Daoy (cell line): ENCODE measurements at regions not wholly inside any gene's neighbourhood (a gene's known extent, or its start where the extent isn't known, plus 50 kb on each side); places are given as distances from the start of the nearest gene placed in this dataset.

Source experiments
- DNase-seq: peaks from one replicate; pipeline ENCODE4 v3.0.0-alpha.2; 2015; ENCODE audit warnings: low read depth

DNA sequence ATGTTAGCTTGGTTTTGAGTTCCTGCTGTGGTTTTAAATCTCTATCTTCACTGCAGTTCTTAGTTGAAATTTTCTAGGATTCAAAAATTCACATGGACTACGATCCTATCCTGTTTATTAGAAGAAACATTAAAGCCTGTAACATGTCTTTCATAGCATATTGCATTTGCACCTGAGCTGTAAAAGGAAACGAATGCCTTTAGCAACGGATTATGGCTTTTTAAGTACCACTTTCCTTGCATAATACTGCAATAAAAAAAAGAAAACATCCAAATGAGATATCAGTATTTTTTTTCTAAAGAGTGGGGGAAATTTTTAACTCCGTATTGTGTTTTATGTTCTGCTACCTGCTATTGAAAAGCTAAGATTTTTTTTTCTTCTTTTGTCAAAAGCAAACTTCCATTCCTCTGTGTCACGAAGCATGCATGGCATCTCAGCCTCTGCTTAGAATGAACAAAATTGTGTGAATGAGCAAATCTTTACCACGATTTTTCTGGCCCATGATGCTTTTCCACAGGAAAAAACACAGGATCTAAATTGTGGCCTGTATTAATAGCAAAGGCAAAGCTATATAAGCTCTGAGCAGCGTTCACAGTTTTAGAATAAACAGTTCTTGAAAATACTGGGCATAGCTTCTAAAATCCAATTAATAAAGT, 110.0 kb upstream of the CDIN1 start:
- peak; percentile 37 for DNase-seq

DNA sequence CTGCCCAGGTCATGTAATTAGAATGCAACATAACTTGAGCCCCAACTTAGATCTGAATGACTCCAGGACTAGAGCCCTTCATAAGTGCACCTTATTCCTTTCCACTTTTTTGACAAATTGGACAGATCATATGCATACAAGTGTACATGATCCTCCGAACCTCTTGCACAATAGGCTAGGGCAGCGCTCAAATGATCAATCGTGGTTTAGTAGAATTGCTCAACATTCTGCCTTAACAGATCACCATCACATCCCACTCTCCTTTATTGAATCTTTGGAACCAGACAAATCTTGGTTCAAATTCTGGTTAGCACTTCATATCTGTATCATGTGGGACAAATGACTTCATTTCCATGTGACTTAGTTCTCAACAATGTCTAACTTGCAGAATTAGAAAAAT, 106.8 kb upstream of the CDIN1 start:
- no peak for DNase-seq

DNA sequence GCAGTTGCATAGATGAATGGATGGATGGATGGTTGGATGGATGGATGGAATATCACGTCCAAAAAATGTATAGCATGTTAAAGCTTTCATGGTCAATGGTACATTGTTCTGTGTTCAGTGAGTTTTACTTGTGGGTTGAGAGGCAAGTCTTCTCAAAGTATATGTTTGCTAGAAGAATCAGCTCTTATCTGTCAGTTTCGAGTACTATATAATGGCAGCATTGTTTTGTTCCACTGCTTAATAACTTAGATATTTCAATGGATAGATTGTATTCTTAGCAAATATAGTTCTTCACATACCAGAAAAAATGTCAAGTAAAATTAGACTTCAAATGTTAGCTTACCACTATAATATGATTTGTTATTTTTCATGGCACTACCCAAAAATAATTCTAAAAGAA, 100.9 kb upstream of the CDIN1 start:
- no peak for DNase-seq

DNA sequence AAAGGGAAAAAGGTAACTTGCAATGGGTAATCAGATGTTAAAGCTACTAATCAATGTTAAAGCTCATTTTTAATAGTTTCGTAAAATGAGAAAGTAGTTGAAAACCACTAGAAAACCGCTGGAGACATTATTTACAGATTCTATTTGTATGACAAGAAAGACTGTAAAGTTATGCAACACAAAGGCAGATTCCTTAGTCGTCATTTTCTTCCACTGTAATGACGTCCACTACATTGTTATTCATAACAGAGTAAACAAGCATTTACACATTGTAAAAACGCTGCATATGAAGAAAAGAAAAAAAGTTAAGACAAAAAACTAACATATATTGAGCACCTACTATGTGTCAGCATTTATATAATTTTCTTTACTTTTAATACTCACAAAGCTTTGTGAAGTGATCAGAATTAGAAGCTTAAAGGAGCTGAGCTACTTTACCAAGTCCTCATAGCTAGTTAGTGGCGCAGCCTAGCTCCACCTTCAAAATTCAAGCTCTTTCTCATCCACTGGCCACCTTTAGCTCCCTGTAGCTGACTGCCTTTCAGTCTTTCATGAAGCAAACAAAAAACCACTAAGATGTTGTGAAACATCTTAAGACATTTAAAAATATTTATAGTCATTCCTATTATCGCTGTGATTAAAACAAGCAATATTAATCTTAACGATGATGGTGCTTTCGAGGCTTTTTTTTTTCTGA, 100.1 kb upstream of the CDIN1 start:
- no peak for DNase-seq

DNA sequence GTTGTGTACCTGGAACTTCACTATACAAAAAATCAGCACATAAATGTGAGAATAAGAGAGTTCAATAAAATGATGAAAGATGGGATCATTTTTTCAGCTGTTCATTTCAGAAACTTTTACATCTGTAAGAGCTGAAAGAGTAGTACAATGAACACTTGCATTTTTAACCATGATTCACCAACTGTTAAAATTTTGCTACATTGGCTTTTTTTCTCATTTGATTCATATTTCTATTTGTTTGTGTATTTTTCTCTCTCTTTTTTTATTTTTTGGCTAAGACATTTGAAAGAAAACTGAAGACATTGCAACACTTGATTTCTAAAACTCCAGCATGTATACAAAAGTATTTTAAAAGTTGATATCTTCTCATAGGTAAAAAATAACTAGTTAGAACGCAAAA, 98.3 kb upstream of the CDIN1 start:
- DNase-seq = no peak

DNA sequence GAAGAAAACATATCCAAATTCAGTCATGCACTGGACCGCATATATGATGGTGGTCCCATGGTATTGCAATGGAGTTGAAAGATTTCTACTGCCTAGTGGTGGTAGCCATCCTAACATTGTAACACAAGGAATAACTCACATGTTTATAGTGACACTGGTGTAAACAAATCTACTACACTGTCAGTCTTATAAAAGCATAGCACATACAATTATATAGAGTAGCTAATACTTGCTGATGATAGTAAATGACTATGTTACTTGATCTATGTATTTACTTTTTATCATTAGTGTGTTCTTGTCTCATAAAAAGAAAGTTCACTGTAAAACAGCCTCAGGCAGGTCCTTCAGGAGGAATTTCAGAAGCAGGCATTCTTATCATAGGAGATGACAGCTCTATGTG, 96.0 kb upstream of the CDIN1 start:
- DNase-seq = no peak

DNA sequence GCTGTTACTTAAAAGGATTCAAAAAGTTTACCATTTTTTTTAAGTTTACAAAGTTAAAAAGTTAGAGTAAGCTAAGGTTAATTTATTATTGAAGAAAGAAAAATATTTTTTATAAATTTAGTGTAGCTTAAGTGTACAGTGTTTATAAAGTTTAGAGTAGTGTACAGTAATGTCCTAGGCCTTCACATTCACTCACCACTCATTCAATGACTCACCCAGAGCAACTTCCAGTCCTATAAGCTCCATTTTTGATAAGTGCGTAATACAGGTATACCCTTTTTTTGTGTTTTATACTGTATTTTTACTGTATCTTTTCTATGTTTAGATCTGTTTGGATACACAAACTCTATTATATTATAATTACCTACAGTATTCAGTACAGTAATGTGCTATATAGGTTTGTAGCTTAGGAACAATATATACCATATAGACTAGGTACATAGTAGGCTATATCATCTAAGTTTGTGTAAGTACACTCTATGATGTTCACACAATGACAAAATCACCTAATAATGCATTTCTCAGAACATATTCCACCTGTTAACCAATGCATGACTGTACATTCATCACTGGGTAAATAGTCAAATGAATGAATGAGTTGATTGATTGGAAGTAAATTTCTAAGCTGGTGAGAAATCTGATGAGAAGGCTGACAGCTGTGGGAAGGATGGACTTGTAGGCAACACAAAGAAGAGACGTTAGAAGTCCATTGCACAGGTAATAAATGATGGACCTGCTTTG, 95.2 kb upstream of the CDIN1 start:
- no peak for DNase-seq

DNA sequence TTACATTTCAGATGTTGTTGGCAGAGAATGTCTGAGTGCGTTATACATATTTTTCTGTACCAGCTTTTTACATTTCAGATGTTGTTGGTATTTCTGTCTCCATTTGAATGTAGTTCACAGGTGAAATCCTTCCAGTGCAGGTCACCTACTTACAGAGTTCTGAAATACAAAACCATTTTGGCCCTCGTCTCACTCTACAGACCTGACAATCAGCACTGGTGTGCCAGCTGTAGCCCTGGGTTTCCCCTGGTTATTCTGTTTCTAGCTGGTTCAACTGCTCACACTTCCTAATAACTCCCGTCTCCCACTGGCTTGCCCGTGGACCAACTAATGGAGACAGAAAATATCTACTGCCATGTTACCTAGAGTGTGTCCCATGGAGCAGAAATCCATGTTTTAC, 87.5 kb upstream of the CDIN1 start:
- DNase-seq = no peak

DNA sequence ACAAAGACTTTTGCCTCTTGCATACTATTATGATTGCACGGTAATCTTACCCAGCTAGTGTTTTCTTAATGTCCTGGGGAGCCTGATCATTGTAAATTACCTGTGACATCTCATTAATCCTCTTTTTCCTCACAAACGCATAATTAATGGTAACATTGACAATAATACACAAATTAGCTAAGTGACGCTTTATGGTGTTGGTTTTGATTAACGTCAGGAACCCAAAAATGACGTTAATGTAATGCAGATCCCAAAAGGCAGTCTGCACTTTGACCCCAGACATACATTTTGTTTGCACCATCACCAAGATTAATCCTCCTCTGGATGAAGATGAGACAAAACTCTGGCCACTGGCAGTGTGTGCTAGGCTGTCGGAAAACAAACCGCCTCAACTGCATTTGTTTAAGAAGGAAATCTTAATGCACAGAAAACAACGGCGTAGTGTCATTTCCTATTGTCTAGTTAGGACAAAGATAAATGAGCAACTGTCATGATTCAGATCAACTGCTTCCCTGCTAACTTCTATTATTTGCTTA, 83.9 kb upstream of the CDIN1 start:
- no peak for DNase-seq

DNA sequence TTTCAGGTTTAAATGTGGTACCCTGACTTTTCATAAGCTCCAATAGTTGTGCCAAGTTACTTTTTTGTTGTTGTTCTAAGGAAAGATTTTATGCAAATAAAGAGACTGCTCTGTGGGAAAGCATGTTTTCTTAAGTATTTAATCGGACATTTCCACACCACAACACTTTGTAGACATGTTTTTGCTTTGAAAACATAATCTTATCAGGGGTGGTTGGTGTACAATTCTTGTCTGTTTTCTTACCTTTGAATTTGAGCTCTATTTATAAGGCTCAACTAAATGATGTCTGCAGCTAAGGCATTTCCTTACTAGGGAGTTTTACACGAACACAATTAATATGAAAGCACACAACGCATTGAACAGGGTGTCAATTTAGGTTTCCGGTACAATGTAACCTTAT, 81.5 kb upstream of the CDIN1 start:
- no peak for DNase-seq

DNA sequence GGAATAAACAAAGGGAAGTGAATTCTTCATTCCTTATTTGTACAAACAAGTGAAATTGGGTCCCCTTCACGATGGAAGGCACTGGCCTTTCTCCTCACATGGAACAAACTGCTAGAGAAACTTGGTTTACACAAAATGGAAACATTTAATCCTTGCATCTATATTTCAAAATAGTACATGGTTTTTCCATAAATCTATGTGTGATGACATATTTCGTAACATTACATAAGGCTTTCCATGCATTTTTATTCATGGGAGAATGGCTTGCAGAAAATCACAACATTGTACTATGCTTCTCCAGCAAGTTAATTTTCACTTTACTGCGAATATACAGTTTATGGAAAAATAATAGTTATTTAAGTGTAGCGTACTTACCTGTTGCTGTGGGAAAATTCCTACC, 81.0 kb upstream of the CDIN1 start:
- DNase-seq = no peak

DNA sequence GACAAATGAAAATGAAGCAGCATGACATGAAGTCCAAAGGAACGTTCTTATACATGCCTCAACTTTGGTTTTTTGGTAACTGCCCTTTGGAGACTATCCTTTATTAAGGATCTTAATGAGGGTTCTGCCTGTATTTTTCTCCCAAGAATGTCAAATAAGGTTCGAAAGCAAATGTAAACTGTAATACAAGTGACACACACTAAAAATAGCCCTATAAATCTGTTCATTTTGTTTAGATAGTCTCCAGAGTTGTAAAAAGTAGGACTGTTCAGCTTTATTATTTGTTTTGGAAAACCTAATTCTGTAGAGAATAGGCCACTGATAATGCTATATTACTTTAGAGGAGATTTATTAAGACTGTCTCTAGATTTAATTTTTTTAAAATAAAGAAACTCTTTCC, 80.5 kb upstream of the CDIN1 start:
- DNase-seq = no peak

DNA sequence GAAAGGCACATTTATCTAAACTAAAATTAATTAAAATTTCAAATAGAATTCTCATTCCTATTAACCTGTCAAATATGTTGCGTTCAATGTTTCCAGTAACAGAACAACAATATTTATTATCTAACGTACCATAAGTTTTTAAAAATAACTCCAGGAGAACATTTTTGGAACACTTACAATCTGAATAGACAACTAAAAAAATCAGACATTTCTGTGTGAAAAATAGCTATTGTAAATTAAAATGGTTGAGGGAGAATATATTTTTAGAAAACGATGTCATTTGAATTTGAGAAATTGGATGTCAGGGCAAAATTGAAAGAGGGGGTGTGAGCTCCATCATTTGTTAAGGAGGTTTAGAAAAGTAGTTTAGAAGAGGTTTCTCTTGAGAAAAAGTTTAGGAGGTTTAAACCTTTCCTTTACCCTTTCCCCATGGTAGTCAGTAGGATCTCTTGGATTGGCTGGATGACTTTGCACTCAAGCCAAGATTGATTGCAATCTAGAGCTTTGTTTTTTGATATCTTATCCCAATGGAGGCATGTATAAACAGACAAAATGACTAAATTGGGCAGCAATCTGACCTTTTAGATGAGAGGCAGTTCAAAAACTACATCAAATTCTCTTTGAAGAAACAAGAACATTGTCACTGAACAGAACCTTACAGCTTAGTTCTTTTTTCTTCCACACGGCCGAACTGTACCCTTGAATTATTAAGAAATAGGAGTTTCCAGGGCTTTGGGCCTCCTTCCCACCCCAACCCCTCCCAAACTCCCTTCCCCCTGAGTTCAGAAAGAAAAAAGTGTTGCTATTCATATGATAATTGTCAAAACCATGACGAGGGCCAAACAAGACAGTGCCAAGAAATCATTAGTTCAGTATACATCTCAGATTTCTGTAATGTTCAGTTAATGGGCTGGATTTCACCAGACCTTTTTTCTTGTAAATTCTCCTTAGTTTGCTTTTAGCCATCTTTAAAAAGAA, 79.7 kb upstream of the CDIN1 start:
- DNase-seq = peak; percentile 4

DNA sequence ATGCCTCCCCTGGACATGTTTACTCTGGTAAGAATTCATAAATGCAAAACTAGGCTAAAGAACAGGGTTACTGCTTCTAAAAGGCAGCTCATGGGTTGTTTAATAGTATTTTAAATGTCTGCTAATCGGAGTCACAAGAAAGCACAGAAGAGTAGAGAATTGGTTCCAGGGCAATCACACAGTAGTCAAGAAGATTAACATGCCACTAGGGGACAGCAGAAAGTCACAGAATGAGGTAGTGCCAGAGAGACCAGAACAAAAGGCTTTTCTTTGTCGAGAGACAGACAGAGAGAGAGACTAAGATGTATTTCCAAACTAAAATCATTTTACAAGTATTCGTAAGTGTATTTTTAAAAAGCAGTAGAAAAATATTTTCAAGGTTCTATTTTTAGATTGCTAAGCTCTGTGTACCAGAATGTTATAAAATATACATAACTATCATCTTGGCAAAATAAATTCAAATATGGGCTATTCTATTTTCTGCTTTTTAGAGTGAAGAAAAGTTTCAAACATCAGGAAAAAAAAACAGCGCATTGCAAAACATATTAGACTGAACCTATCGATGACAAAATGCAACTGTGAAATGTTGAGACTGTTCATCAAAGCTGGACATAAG, 78.3 kb upstream of the CDIN1 start:
- DNase-seq = peak; percentile 76

DNA sequence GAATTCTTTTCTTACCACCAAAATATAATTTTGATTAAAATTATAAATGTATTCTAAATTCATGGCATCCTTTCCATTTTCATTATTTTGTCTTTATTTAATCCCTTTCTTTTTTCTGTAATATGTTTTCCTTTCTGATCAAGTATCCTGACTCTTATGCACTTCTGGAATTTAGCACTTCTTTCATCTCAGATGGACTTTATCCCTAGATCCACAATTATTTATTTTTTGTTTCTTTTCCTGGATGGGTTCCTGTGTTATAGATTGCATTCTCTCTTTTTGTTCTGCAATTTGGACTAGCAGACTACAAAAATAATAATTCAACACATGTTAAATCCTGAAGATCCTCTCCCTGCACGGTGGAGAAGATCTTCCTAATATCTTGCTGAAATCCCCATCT, 76.9 kb upstream of the CDIN1 start:
- no peak for DNase-seq

DNA sequence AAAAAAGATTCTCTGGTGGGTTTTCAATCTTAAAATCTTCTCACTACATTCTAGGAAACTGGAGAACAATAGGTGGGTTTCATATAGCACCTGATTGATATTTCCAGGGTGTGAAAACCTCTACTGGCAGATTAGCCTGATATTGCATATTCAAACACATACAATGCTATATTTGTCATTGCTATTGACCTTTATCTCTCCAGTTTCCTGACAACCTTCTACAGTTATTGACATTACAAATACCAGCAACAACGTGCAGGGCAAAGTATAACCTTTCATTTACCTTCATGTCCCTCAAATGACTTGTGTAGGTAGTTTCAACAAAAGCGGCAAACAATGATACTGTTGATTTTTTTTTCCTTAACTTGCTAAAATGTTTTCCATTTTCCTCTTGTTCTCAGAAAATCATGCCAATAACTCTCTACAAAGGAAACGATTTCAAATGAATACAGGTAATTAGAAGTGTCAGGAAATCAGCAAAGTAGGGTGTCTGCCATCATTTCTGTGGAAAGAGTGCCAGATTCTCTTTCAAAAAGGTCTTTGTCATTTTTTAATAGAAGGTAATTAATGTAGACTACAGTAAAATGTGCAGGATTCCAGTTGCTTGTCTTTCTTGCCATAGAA, 72.6 kb upstream of the CDIN1 start:
- no peak for DNase-seq

DNA sequence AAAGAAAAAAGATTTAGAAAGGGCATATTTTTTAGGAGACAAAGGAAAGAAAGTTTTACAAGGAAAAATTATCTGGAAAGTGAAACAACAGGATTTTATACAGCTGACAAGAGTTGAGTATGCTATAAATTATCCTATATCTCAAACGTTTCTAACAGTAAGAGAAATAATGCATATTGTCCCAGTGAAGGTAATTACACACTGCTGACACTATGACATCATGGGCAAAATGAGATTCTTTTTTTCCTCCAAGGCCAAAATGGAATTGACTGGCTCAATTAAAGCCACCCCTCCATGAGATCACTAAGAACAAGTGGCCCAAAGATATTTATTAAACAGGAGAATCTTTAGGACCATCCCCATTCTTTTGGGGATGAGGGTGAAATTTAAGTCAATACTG, 72.0 kb upstream of the CDIN1 start:
- DNase-seq = no peak

DNA sequence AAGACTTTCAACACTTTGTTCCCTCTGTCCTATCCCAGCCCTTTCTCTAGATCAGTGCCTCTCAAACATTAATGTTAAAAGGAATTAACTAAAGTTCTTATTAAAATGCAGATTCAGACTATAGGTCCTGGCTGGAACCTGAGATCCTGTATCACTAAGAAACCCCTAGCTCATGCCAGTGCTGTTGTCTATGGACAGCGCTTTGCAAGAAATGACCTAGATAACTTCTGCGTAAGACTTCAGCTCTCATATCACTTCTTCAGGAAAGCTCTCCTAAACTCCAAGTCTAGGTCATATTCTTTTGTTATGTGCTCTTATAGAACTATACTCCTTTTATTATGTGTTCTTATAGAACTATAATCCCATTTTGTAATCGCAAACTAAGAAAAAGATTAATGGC, 67.8 kb upstream of the CDIN1 start:
- no peak for DNase-seq

DNA sequence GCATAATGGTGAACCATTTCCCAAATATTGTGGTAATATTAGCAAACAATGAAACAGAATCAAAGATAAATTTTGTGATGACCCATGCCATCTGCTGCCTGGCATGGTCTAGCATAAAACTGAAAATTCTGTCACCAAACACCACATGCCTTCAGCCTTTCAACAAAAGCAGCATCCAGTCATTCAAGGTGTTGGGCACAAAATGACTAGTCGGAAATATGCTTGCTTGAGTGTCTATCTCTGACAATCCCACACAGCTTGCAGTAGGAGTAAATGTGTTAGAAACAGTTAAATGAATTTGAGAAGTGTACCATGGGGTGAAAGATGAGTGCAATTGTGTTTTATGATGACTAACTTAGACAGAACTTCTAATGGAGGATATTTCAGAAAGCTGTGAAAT, 61.7 kb upstream of the CDIN1 start:
- no peak for DNase-seq

DNA sequence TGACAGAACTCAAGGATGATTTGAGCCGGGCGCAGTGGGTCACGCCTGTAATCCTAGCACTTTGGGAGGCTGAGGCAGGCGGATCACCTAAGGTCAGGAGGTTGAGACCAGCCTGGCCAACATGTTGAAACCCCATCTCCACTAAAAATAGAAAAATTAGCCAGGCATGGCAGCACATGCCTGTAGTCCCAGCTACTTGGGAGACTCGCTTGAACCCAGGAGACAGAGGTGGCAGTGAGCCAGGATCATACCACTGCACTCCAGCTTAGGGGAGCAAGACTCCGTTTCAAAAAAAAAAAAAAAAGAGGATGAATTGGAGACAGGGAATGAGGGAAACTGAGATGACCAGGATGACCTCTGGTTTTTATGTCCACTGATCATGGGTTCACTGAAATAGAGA, 60.4 kb upstream of the CDIN1 start:
- DNase-seq = no peak

DNA sequence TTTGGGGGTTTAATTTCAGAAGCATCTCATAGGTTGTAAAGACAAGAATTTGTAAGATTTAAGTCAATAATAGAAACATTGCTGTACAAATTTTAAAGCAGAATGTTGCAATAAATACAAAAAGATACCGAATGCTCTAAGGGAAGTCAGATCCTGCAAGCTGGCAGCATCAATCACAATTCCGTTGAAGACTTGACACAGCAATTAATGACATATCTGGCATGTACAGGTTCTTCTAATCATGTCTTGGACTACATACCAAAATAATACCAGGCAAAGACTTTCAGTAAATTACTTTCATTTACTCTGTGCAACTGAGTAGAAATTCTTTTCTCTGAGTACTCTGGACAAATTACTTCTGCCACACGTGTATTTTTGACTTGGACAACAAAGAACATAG, 54.0 kb upstream of the CDIN1 start:
- no peak for DNase-seq
